Hepatocyte (in vitro differentiated cells): ENCODE measurements at regions not wholly inside any gene's neighbourhood (a gene's known extent, or its start where the extent isn't known, plus 50 kb on each side); places are given as distances from the start of the nearest gene placed in this dataset.

ENCODE experiments used
- EZH2 ChIP-seq: fragments of 200-600 bp; sonication (generic); IDR thresholded peaks from 2 replicates; pipeline ENCODE4 v1.6.1; 2016; ENCODE audit warnings: antibody characterized with exemption, mild to moderate bottlenecking, borderline replicate concordance
- TF ChIP-seq, protein P1 (sequence below): fragments of 200-600 bp; sonication (generic); IDR thresholded peaks from 2 replicates; pipeline ENCODE4 v1.5.1; 2016; ENCODE audit warnings: antibody characterized with exemption, mild to moderate bottlenecking; ENCODE audit not compliant: poor library complexity

DNA sequence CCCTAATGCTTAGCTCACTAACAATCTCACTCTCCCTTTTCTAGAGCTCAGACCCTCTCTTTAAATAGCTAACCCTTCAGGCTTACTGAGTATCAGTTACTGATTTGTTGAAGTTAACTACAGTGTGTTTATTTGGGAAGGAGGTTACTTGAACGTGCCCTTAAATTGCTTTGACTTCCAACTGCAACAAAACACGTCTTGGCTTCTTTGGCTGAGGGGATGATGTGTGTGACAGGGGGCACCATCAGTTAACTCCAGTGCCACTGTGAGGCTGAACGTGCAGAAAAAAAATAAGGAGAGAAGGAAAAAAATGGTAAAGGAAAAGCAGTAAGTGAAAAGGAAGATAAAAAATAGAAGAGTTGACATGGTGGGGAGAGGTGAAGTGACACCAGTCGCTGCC is 75.1 kb upstream of the NRIP1 start:
- TF ChIP-seq, protein P1, sequence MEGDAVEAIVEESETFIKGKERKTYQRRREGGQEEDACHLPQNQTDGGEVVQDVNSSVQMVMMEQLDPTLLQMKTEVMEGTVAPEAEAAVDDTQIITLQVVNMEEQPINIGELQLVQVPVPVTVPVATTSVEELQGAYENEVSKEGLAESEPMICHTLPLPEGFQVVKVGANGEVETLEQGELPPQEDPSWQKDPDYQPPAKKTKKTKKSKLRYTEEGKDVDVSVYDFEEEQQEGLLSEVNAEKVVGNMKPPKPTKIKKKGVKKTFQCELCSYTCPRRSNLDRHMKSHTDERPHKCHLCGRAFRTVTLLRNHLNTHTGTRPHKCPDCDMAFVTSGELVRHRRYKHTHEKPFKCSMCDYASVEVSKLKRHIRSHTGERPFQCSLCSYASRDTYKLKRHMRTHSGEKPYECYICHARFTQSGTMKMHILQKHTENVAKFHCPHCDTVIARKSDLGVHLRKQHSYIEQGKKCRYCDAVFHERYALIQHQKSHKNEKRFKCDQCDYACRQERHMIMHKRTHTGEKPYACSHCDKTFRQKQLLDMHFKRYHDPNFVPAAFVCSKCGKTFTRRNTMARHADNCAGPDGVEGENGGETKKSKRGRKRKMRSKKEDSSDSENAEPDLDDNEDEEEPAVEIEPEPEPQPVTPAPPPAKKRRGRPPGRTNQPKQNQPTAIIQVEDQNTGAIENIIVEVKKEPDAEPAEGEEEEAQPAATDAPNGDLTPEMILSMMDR, result no peak
- no peak for TF ChIP-seq EZH2
